ENCODE measurements at regions not wholly inside any gene's neighbourhood (a gene's known extent, or its start where the extent isn't known, plus 50 kb on each side); places are given as distances from the start of the nearest gene placed in this dataset.

DNA sequence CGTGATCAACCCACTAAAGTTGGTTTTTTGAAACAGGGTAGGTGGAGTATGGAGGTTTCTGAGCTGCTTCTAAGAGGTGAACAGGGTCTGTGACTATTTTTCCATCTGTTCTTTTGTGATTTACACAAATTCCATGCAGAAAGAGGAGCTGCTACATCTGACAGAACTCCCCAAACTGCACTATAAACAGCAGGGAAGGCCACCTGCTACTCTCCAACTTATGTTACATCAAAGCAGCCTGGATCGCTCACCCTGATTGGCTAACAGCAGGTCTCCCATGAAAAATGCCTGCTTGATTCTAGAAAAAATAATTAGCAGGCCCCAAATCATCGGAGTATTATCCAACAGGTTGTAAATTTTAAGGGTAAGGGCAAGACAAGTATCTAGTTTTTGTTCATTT lies 282.9 kb upstream of the FLRT2 start:
- H3K4me3 ChIP-seq (ENCODE audit: control insufficient read depth, low read depth, low read length): no peak overlapping the region
- TF ChIP-seq, protein P1, sequence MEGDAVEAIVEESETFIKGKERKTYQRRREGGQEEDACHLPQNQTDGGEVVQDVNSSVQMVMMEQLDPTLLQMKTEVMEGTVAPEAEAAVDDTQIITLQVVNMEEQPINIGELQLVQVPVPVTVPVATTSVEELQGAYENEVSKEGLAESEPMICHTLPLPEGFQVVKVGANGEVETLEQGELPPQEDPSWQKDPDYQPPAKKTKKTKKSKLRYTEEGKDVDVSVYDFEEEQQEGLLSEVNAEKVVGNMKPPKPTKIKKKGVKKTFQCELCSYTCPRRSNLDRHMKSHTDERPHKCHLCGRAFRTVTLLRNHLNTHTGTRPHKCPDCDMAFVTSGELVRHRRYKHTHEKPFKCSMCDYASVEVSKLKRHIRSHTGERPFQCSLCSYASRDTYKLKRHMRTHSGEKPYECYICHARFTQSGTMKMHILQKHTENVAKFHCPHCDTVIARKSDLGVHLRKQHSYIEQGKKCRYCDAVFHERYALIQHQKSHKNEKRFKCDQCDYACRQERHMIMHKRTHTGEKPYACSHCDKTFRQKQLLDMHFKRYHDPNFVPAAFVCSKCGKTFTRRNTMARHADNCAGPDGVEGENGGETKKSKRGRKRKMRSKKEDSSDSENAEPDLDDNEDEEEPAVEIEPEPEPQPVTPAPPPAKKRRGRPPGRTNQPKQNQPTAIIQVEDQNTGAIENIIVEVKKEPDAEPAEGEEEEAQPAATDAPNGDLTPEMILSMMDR (IDR thresholded peaks at IDR 0.05; ENCODE audit: control insufficient read depth, insufficient read depth, low read depth, low read length, missing control alignments): no peak
- DNase-seq (ENCODE audit: low read depth): no peak

DNA sequence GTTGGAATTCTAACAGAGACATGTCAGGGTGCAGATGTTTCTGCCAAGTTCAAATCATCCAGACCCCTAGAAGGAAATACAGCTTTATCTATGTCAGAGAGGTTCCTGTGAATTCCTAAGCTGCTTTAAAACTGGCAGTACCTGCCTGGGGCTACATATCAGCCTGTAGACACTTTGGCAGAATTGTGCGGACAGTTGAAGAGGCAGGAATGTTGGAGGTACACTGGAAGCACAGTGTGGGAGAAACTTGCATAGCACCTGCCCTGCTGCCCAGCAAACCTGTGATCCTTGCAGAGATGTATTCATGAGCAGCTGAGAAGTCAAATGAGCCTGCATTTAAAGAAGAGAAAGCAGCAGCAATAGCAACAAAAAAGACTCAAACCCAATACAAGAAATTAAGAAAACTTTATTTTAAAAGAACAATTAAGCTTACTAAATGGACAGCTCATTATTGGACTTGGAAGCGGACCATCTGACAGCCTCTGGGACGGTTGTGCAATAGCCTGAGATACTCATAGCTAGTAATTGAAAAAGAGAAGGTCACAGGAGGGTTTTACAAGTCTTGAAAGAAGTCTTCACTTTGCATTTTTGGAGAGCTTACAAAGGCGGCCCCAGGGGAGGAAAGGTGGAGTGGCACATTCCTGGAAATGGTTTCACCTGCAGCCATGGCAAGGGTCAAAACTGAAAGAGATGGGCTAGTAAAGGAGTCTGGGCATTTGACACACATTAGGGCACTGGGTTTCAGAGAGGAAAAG lies 280.9 kb upstream of the FLRT2 start:
- no peak for DNase-seq (ENCODE audit: low read depth)

DNA sequence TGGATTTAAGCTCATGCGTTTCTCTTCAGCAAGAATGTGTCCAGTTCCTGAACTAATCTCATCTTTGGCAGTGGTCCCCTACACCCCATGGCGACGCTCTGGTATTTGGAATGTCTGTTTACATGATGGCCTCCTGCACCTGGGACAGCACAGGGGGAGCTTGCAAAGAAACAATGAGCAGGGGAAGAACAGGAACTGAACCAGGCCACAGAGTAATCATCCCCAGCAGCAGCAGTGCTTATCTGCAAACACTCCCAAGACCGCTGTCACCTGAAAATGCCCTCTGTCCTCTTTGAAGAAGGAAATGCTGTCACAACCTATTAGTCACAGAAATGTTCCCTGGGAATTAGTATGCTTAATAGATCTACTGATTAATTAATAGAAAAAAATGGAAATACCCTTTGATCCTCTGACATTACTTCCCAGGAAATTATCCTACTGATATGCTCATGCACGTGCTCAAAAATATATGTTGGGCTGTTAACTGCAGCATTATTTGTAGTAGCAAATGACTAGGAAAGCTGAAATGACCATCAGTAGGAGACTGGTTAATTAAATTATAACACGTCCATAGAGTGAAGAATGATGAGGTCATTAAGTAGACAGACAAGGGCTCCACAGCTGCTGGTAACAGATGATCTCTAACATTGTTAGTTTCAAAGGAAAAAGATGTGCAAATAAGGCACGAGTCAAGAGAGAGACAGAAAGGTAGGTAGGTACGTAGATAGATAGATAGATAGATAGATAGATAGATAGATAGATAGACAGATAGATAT lies 279.3 kb upstream of the FLRT2 start:
- no peak overlapping the region for H3K4me3 ChIP-seq (ENCODE audit: control insufficient read depth, low read depth, low read length)
- no peak for DNase-seq (ENCODE audit: low read depth)
- TF ChIP-seq, protein P1 (IDR thresholded peaks at IDR 0.05; ENCODE audit: control insufficient read depth, insufficient read depth, low read depth, low read length, missing control alignments): no peak

More for the DNA sequence above, 280.9 kb upstream of the FLRT2 start:
- no peak overlapping the region for H3K4me3 ChIP-seq (ENCODE audit: control insufficient read depth, low read depth, low read length)
- TF ChIP-seq, protein P1 (IDR thresholded peaks at IDR 0.05; ENCODE audit: control insufficient read depth, insufficient read depth, low read depth, low read length, missing control alignments): no peak

DNA sequence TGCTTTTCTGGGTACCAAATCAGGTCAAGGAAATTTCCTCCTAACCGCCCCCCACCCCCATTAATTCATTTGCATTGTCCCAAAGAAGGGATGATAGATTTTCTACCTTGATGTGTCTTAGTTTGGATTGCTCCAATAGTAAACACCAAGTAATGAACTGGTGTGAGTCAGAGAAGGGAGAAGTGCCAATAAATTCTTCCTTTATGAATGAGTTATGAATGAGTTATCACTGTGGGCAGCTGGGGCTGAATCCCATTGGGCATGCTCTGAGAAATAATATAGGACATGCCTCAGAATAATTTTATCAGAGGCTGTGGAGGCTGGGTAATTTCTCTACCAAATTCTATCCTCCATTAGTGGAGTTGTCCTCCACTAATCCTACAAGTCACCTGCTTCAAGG lies 277.9 kb upstream of the FLRT2 start:
- TF ChIP-seq, protein P1 (IDR thresholded peaks at IDR 0.05; ENCODE audit: control insufficient read depth, insufficient read depth, low read depth, low read length, missing control alignments): no peak
- no peak overlapping the region for H3K4me3 ChIP-seq (ENCODE audit: control insufficient read depth, low read depth, low read length)
- DNase-seq (ENCODE audit: low read depth): peak; percentile 32

DNA sequence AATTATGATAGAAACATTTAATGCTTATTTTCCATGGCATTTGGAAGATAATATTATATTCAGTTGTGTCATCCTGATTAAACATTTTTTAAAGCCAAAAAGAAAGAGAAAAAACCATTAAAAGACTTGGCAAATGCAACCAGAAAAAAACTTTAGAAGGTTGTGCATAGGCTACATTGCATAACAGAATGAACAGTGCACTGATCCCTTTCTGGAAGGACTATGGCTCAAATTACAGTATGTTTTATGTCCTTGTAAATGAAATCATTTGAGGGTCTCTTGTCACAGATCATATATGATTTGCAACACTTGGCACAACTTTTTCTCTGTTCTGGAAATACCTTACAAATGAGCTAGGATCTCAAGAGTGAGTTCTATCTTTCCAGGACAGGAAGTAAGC lies 275.2 kb upstream of the FLRT2 start:
- no peak overlapping the region for H3K4me3 ChIP-seq (ENCODE audit: control insufficient read depth, low read depth, low read length)
- no peak for DNase-seq (ENCODE audit: low read depth)
- TF ChIP-seq, protein P1 (IDR thresholded peaks at IDR 0.05; ENCODE audit: control insufficient read depth, insufficient read depth, low read depth, low read length, missing control alignments): no peak

DNA sequence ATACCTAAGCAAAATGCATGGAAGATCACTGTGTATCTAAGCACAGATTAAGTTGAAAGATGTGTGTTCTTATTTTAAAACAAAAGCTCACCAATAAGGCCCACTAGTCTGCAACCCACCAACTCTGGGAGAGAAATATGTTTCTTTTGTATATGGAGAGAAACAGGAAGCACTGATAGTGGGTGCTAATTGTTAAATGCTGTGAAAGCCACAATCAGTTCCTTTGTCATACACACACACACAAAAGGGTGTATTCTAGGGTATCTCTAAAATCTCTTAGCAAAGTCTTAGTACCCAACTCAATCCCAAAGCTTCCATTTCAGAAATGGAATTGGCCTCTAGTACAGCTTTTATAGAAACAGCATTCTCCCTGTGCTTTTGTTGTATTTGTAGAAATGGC lies 272.7 kb upstream of the FLRT2 start:
- no peak for DNase-seq (ENCODE audit: low read depth)
- TF ChIP-seq, protein P1 (IDR thresholded peaks at IDR 0.05; ENCODE audit: control insufficient read depth, insufficient read depth, low read depth, low read length, missing control alignments): no peak
- H3K4me3 ChIP-seq (ENCODE audit: control insufficient read depth, low read depth, low read length): no peak overlapping the region
